ENCODE measurements at regions not wholly inside any gene's neighbourhood (a gene's known extent, or its start where the extent isn't known, plus 50 kb on each side); places are given as distances from the start of the nearest gene placed in this dataset.

GRCh38 chr18:64852281-64852680 is 703.4 kb upstream of the LINC00305 start:
- no peak overlapping the region for H3K27ac ChIP-seq (ENCODE audit: low read depth in 1 of 2, low read length in 1 of 2)
- H3K4me1 ChIP-seq (ENCODE audit: control insufficient read depth in 2 of 2, insufficient read depth in 2 of 2, low read length in 2 of 2) = no peaks in the 10 kb centered on the region
- 86% methylated on average over 5 of the region's 5 CpGs for WGBS
- no peak for DNase-seq (ENCODE audit: low read depth in 6 of 9, low spot score in 9 of 9)
- no peaks in the 10 kb centered on the region for H3K27me3 ChIP-seq (ENCODE audit: control insufficient read depth in 2 of 2, insufficient read depth in 1 of 2, low read length in 1 of 2)
- H3K9me3 ChIP-seq (ENCODE audit: control insufficient read depth in 2 of 2, insufficient read depth in 1 of 2, low read length in 1 of 2) = peaks cover 0 to 4% of the 10 kb centered on the region in 2 donors
- H3K36me3 ChIP-seq (ENCODE audit: control insufficient read depth in 2 of 2, insufficient read depth in 2 of 2, low read length in 1 of 2) = no peaks in the 10 kb centered on the region
- no peak overlapping the region for H3K4me3 ChIP-seq (ENCODE audit: low read length in 2 of 2)

- no peak overlapping the region for H3K27ac ChIP-seq (ENCODE audit: low read depth in 1 of 2, low read length in 1 of 2)
- H3K36me3 ChIP-seq (ENCODE audit: control insufficient read depth in 2 of 2, insufficient read depth in 2 of 2, low read length in 1 of 2) = no peaks in the 10 kb centered on the region
- peaks cover 0 to 4% of the 10 kb centered on the region in 2 donors for H3K9me3 ChIP-seq (ENCODE audit: control insufficient read depth in 2 of 2, insufficient read depth in 1 of 2, low read length in 1 of 2)
- WGBS = 93% methylated on average over 6 of the region's 6 CpGs
- H3K27me3 ChIP-seq (ENCODE audit: control insufficient read depth in 2 of 2, insufficient read depth in 1 of 2, low read length in 1 of 2) = no peaks in the 10 kb centered on the region
- no peak overlapping the region for H3K4me3 ChIP-seq (ENCODE audit: low read length in 2 of 2)
- no peak for DNase-seq (ENCODE audit: low read depth in 6 of 9, low spot score in 9 of 9)
- no peaks in the 10 kb centered on the region for H3K4me1 ChIP-seq (ENCODE audit: control insufficient read depth in 2 of 2, insufficient read depth in 2 of 2, low read length in 2 of 2)
Observed at GRCh38 chr18:64851726-64852125, 702.8 kb upstream of the LINC00305 start.

- no peak for DNase-seq (ENCODE audit: low read depth in 6 of 9, low spot score in 9 of 9)
- Histone ChIP-seq H3K27me3 (ENCODE audit: control insufficient read depth in 2 of 2, insufficient read depth in 1 of 2, low read length in 1 of 2) (no peaks in the 10 kb centered on the region), H3K4me3 (ENCODE audit: low read length in 2 of 2) (no peak overlapping the region), H3K9me3 (ENCODE audit: control insufficient read depth in 2 of 2, insufficient read depth in 1 of 2, low read length in 1 of 2) (peaks cover 0 to 2% of the 10 kb centered on the region in 2 donors), H3K27ac (ENCODE audit: low read depth in 1 of 2, low read length in 1 of 2) (no peak overlapping the region), H3K36me3 (ENCODE audit: control insufficient read depth in 2 of 2, insufficient read depth in 2 of 2, low read length in 1 of 2) (no peaks in the 10 kb centered on the region), H3K4me1 (ENCODE audit: control insufficient read depth in 2 of 2, insufficient read depth in 2 of 2, low read length in 2 of 2) (no peaks in the 10 kb centered on the region)
- 92% methylated on average over 1 of the region's 1 CpG for WGBS
Observed at GRCh38 chr18:64850791-64851190, 701.9 kb upstream of the LINC00305 start.

GRCh38 chr18:64840911-64841701 is 692.2 kb upstream of the LINC00305 start:
- DNase-seq (ENCODE audit: low read depth in 6 of 9, low spot score in 9 of 9) = no peak
- Histone ChIP-seq H3K9me3 (ENCODE audit: control insufficient read depth in 2 of 2, insufficient read depth in 1 of 2, low read length in 1 of 2) (no peaks in the 10 kb centered on the region), H3K36me3 (ENCODE audit: control insufficient read depth in 2 of 2, insufficient read depth in 2 of 2, low read length in 1 of 2) (no peaks in the 10 kb centered on the region), H3K4me1 (ENCODE audit: control insufficient read depth in 2 of 2, insufficient read depth in 2 of 2, low read length in 2 of 2) (no peaks in the 10 kb centered on the region), H3K4me3 (ENCODE audit: low read length in 2 of 2) (no peak overlapping the region), H3K27ac (ENCODE audit: low read depth in 1 of 2, low read length in 1 of 2) (no peak overlapping the region), H3K27me3 (ENCODE audit: control insufficient read depth in 2 of 2, insufficient read depth in 1 of 2, low read length in 1 of 2) (no peaks in the 10 kb centered on the region)
- 71% methylated on average over 2 of the region's 2 CpGs for WGBS

- H3K36me3 ChIP-seq (ENCODE audit: control insufficient read depth in 2 of 2, insufficient read depth in 2 of 2, low read length in 1 of 2) = no peaks in the 10 kb centered on the region
- H3K27me3 ChIP-seq (ENCODE audit: control insufficient read depth in 2 of 2, insufficient read depth in 1 of 2, low read length in 1 of 2) = no peaks in the 10 kb centered on the region
- H3K9me3 ChIP-seq (ENCODE audit: control insufficient read depth in 2 of 2, insufficient read depth in 1 of 2, low read length in 1 of 2) = no peaks in the 10 kb centered on the region
- no peak overlapping the region for H3K4me3 ChIP-seq (ENCODE audit: low read length in 2 of 2)
- no peaks in the 10 kb centered on the region for H3K4me1 ChIP-seq (ENCODE audit: control insufficient read depth in 2 of 2, insufficient read depth in 2 of 2, low read length in 2 of 2)
- no peak overlapping the region for H3K27ac ChIP-seq (ENCODE audit: low read depth in 1 of 2, low read length in 1 of 2)
- WGBS = 90% methylated on average over 3 of the region's 3 CpGs
- no peak for DNase-seq (ENCODE audit: low read depth in 6 of 9, low spot score in 9 of 9)
Observed at GRCh38 chr18:64810354-64810753, 661.5 kb upstream of the LINC00305 start.

- no peak for DNase-seq (ENCODE audit: low read depth in 6 of 9, low spot score in 9 of 9)
- H3K27me3 ChIP-seq (ENCODE audit: control insufficient read depth in 2 of 2, insufficient read depth in 1 of 2, low read length in 1 of 2) = no peaks in the 10 kb centered on the region
- no peaks in the 10 kb centered on the region for H3K4me1 ChIP-seq (ENCODE audit: control insufficient read depth in 2 of 2, insufficient read depth in 2 of 2, low read length in 2 of 2)
- no peak overlapping the region for H3K4me3 ChIP-seq (ENCODE audit: low read length in 2 of 2)
- no peaks in the 10 kb centered on the region for H3K36me3 ChIP-seq (ENCODE audit: control insufficient read depth in 2 of 2, insufficient read depth in 2 of 2, low read length in 1 of 2)
- H3K27ac ChIP-seq (ENCODE audit: low read depth in 1 of 2, low read length in 1 of 2) = no peak overlapping the region
- no peaks in the 10 kb centered on the region for H3K9me3 ChIP-seq (ENCODE audit: control insufficient read depth in 2 of 2, insufficient read depth in 1 of 2, low read length in 1 of 2)
- WGBS = 90% methylated on average over 5 of the region's 5 CpGs
Observed at GRCh38 chr18:64809801-64810200, 660.9 kb upstream of the LINC00305 start.

- Histone ChIP-seq H3K9me3 (ENCODE audit: control insufficient read depth in 2 of 2, insufficient read depth in 1 of 2, low read length in 1 of 2) (no peaks in the 10 kb centered on the region), H3K4me3 (ENCODE audit: low read length in 2 of 2) (no peak overlapping the region), H3K27ac (ENCODE audit: low read depth in 1 of 2, low read length in 1 of 2) (no peak overlapping the region), H3K4me1 (ENCODE audit: control insufficient read depth in 2 of 2, insufficient read depth in 2 of 2, low read length in 2 of 2) (no peaks in the 10 kb centered on the region), H3K36me3 (ENCODE audit: control insufficient read depth in 2 of 2, insufficient read depth in 2 of 2, low read length in 1 of 2) (no peaks in the 10 kb centered on the region), H3K27me3 (ENCODE audit: control insufficient read depth in 2 of 2, insufficient read depth in 1 of 2, low read length in 1 of 2) (no peaks in the 10 kb centered on the region)
- 97% methylated on average over 5 of the region's 5 CpGs for WGBS
- DNase-seq (ENCODE audit: low read depth in 6 of 9, low spot score in 9 of 9) = no peak
Observed at GRCh38 chr18:64807560-64807959, 658.7 kb upstream of the LINC00305 start.

GRCh38 chr18:64806691-64807090 is 657.8 kb upstream of the LINC00305 start:
- WGBS = 94% methylated on average over 5 of the region's 5 CpGs
- no peak for DNase-seq (ENCODE audit: low read depth in 6 of 9, low spot score in 9 of 9)
- Histone ChIP-seq H3K9me3 (ENCODE audit: control insufficient read depth in 2 of 2, insufficient read depth in 1 of 2, low read length in 1 of 2) (no peaks in the 10 kb centered on the region), H3K4me1 (ENCODE audit: control insufficient read depth in 2 of 2, insufficient read depth in 2 of 2, low read length in 2 of 2) (no peaks in the 10 kb centered on the region), H3K36me3 (ENCODE audit: control insufficient read depth in 2 of 2, insufficient read depth in 2 of 2, low read length in 1 of 2) (no peaks in the 10 kb centered on the region), H3K4me3 (ENCODE audit: low read length in 2 of 2) (no peak overlapping the region), H3K27me3 (ENCODE audit: control insufficient read depth in 2 of 2, insufficient read depth in 1 of 2, low read length in 1 of 2) (no peaks in the 10 kb centered on the region), H3K27ac (ENCODE audit: low read depth in 1 of 2, low read length in 1 of 2) (no peak overlapping the region)

- Histone ChIP-seq H3K27me3 (ENCODE audit: control insufficient read depth in 2 of 2, insufficient read depth in 1 of 2, low read length in 1 of 2) (no peaks in the 10 kb centered on the region), H3K27ac (ENCODE audit: low read depth in 1 of 2, low read length in 1 of 2) (no peak overlapping the region), H3K36me3 (ENCODE audit: control insufficient read depth in 2 of 2, insufficient read depth in 2 of 2, low read length in 1 of 2) (no peaks in the 10 kb centered on the region), H3K4me3 (ENCODE audit: low read length in 2 of 2) (no peak overlapping the region), H3K9me3 (ENCODE audit: control insufficient read depth in 2 of 2, insufficient read depth in 1 of 2, low read length in 1 of 2) (no peaks in the 10 kb centered on the region), H3K4me1 (ENCODE audit: control insufficient read depth in 2 of 2, insufficient read depth in 2 of 2, low read length in 2 of 2) (no peaks in the 10 kb centered on the region)
- DNase-seq (ENCODE audit: low read depth in 6 of 9, low spot score in 9 of 9) = no peak
- 97% methylated on average over 2 of the region's 2 CpGs for WGBS
Observed at GRCh38 chr18:64806232-64806631, 657.3 kb upstream of the LINC00305 start.
